Activated T-helper 9 cell treated with anti-CD3 and anti-CD28 coated beads, Interleukin-2, amount 50 U/mL, for 16 hours (primary cell): ENCODE measurements at regions not wholly inside any gene's neighbourhood (a gene's known extent, or its start where the extent isn't known, plus 50 kb on each side); places are given as distances from the start of the nearest gene placed in this dataset.

Source experiments
- DNase-seq: peaks from one replicate; pipeline ENCODE4 v3.0.0-alpha.2; 2020; ENCODE audit warnings: low read depth

GRCh38 chr18:42632801-42633200 lies 482.7 kb downstream of the RIT2 start:
- DNase-seq = no peak

GRCh38 chr18:42635378-42636048 lies 480.0 kb downstream of the RIT2 start:
- DNase-seq = no peak

- no peak for DNase-seq
These were observed 479.2 kb downstream of the RIT2 start for GRCh38 chr18:42636309-42636708.

- no peak for DNase-seq
These were observed 475.3 kb downstream of the RIT2 start for GRCh38 chr18:42640160-42640559.

- no peak for DNase-seq
These were observed 473.5 kb downstream of the RIT2 start for GRCh38 chr18:42641996-42642395.

GRCh38 chr18:42644729-42645131 lies 470.8 kb downstream of the RIT2 start:
- no peak for DNase-seq

- DNase-seq = no peak
These were observed 466.0 kb downstream of the RIT2 start for GRCh38 chr18:42649331-42650035.

- DNase-seq = no peak
These were observed 460.9 kb downstream of the RIT2 start for GRCh38 chr18:42654556-42654955.

- DNase-seq = no peak
These were observed 457.9 kb downstream of the RIT2 start for GRCh38 chr18:42657551-42657950.

GRCh38 chr18:42658171-42658570 lies 457.3 kb downstream of the RIT2 start:
- no peak for DNase-seq

GRCh38 chr18:42659187-42659586 lies 456.3 kb downstream of the RIT2 start:
- no peak for DNase-seq

GRCh38 chr18:42670860-42671259 lies 444.6 kb downstream of the RIT2 start:
- no peak for DNase-seq

GRCh38 chr18:42675810-42676209 lies 439.7 kb downstream of the RIT2 start:
- no peak for DNase-seq

GRCh38 chr18:42683094-42683493 lies 432.4 kb downstream of the RIT2 start:
- no peak for DNase-seq

GRCh38 chr18:42689310-42689709 lies 426.2 kb downstream of the RIT2 start:
- no peak for DNase-seq
